Psoas muscle (tissue), 7 donors: ENCODE measurements at regions not wholly inside any gene's neighbourhood (a gene's known extent, or its start where the extent isn't known, plus 50 kb on each side); places are given as distances from the start of the nearest gene placed in this dataset.

Experiments
- ATAC-seq, 4 donors: fragments of 200-7000 bp; cut with Tn5 transposase; one replicate each; pipeline ENCODE4 v1.9.1; 2020; ENCODE audit warnings: moderate library complexity in 3 of 4, mild to moderate bottlenecking in 2 of 4
- DNase-seq, 2 donors: peaks; one replicate each; pipeline ENCODE4 v3.0.0-alpha.2; 2020
- H3K27ac ChIP-seq: fragments of 200-600 bp; one replicate; pipeline ENCODE4 v1.8.0; 2022
- H3K27me3 ChIP-seq, 3 donors: fragments of 200-600 bp in 1 of 3; one replicate each; pipeline versions ENCODE4 v1.6.1 to v1.8.0; 2013 to 2022; ENCODE audit warnings: low read length in 2 of 3, mild to moderate bottlenecking in 2 of 3, moderate library complexity in 1 of 3; ENCODE audit not compliant: insufficient read depth in 3 of 3
- H3K36me3 ChIP-seq, 2 donors: fragments of 200-600 bp in 1 of 2; one replicate each; pipeline versions ENCODE4 v1.6.1 to v1.8.0; 2013 to 2022; ENCODE audit warnings: low read depth in 1 of 2, mild to moderate bottlenecking in 1 of 2, moderate library complexity in 1 of 2; ENCODE audit not compliant: insufficient read depth in 1 of 2
- H3K4me1 ChIP-seq: fragments of 200-600 bp; one replicate; pipeline ENCODE4 v1.8.0; 2022
- H3K4me3 ChIP-seq: fragments of 200-600 bp; one replicate; pipeline ENCODE4 v1.8.0; 2022; ENCODE audit warnings: mild to moderate bottlenecking
- H3K9me3 ChIP-seq: fragments of 200-600 bp; one replicate; pipeline ENCODE4 v1.8.0; 2022
- WGBS, 3 donors: extraction: QIAGEN DNeasy Blood & Tissue Kit; methylation state at CpG; one replicate each; pipeline versions ENCODE4 v1.1.6 to v1.1.7; 2013; 5-methylcytosine and 5-hydroxymethylcytosine counted together
- intact Hi-C, 2 donors: fragments of 100-400 bp; cut with DNase I; formaldehyde crosslinking; loops; one replicate each; pipeline versions ENCODE4 v1.11.0 to v1.14.2; 2022
- TF ChIP-seq, protein P1 (sequence below): fragments of 200-600 bp; IDR thresholded peaks from one replicate; pipeline ENCODE4 v1.8.0; 2022; ENCODE audit warnings: antibody characterized with exemption
- donor health status: healthy with polysubstance abuse.
- donor health status: DM: no; HTN: no; CAD: no; lungs with moderate emphysema.
- donor health status: Bipolar disorder and iron deficiency.
- donor health status: healthy.
- donor health status: DM: yes; HTN: yes; CAD: no.
- donor health status: DM: no; HTN: no; CAD: no.
- donor health status: DM: yes; HTN: yes; CAD: no.

DNA sequence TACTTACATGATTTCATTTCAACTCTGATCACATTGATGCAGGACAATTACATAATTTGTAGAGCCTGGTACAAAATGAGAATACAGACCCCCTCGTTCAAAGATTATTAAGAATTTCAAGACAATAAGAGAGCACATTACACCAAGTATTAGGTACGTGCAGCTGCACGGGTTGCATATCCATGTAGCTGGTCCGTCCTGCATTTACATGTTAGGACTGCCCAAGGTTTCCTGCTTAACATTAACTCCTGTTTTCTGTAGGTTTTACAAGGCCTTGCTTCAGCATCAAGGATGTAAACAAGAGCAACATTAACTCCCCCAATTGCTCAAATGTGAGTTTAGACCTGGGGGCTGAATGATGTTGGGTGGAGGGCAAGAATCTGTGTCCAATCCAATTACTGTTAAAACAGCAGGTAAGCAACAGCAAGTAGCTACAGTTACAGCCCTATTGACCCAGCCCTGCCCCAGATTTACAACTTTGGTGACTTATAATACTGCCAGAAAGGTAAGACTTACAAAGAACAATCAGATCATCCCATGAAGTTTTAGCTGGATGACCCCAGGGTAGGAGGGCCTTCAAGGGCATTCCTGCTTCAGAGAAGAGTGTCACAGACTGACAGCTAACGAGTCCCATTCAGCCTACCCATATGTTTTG, 127.4 kb upstream of the PPP2R3A start:
- Histone ChIP-seq H3K27me3 (no peaks in the 10 kb centered on the region), H3K4me1 (no peaks in the 10 kb centered on the region), H3K36me3 (no peaks in the 10 kb centered on the region), H3K4me3 (no peak overlapping the region), H3K27ac (no peak overlapping the region), H3K9me3 (no peaks in the 10 kb centered on the region)
- ATAC-seq (no peak), DNase-seq (no peak)
- 73 to 82% (median 77%) methylated on average over 5 of the region's 5 CpGs for WGBS, 3 donors
- intact Hi-C loops = no loop called here
- TF ChIP-seq, protein P1, sequence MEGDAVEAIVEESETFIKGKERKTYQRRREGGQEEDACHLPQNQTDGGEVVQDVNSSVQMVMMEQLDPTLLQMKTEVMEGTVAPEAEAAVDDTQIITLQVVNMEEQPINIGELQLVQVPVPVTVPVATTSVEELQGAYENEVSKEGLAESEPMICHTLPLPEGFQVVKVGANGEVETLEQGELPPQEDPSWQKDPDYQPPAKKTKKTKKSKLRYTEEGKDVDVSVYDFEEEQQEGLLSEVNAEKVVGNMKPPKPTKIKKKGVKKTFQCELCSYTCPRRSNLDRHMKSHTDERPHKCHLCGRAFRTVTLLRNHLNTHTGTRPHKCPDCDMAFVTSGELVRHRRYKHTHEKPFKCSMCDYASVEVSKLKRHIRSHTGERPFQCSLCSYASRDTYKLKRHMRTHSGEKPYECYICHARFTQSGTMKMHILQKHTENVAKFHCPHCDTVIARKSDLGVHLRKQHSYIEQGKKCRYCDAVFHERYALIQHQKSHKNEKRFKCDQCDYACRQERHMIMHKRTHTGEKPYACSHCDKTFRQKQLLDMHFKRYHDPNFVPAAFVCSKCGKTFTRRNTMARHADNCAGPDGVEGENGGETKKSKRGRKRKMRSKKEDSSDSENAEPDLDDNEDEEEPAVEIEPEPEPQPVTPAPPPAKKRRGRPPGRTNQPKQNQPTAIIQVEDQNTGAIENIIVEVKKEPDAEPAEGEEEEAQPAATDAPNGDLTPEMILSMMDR = no peak

DNA sequence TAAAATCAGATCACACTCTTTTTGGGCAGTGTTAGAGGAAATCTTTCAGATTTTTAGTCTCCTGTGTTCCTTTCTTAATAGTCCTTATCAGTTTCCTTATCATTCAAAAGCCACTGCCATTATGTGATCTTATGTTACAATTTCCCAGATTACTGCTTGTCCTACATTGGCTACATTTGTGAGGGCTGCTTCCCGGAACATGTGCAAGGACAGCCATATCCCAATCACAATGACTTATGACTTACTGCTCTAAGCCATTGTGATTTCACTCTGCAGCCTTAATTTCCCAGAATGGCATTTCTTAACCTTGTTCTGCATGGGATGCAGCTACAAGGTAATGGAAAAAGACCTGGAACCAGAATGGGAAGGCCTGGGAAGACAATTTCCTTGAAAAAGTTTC, 125.1 kb upstream of the PPP2R3A start:
- Histone ChIP-seq H3K4me1 (no peaks in the 10 kb centered on the region), H3K36me3 (no peaks in the 10 kb centered on the region), H3K4me3 (no peak overlapping the region), H3K27me3 (no peaks in the 10 kb centered on the region), H3K9me3 (no peaks in the 10 kb centered on the region), H3K27ac (no peak overlapping the region)
- ATAC-seq (no peak), DNase-seq (no peak)
- TF ChIP-seq, protein P1 = no peak
- WGBS, 3 donors = 53 to 75% (median 61%) methylated on average over 1 of the region's 1 CpG
- intact Hi-C loops = no loop called here

DNA sequence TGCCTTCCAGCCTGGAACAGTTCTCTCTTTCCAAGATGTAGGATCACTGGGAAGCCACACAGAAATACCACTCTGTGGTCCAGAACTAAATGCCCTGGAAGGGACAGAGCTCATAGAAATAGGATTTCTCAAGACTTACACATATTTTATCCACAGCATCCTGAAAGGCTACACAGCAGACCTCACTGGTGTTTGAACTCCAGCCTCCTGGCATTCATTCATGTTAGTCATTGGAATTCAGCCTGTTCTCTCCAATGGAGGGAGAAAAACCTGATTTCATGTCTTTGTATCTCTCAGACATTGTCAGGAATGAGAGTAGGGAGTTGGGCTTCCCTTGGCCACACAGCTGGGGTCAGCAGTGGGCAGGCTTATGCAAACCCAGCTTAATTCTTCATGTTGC, 121.1 kb upstream of the PPP2R3A start:
- ATAC-seq (no peak), DNase-seq (no peak)
- Histone ChIP-seq H3K27me3 (no peaks in the 10 kb centered on the region), H3K4me1 (no peaks in the 10 kb centered on the region), H3K27ac (no peak overlapping the region), H3K4me3 (no peak overlapping the region), H3K36me3 (no peaks in the 10 kb centered on the region), H3K9me3 (no peaks in the 10 kb centered on the region)
- intact Hi-C loops = no loop called here
- TF ChIP-seq, protein P1 = no peak

DNA sequence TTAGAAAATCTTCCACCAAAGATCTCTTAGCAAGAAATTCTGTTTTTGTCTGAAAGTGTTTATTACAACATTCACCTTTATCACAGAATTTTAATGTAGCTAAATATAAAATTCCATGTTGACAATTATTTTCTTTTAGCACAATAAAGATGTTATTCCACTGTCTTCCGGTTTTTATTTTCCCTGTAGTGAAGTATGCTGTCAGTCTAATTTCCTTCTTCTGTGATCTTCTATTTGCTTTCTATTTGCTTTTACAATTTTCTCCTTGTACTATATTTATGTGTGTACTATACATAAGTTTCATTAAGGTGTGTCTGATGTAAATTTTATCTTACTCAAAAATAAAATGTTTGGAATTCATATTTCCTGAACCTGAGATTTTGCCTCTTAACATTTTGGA, 117.5 kb upstream of the PPP2R3A start:
- no peak for DNase-seq
- intact Hi-C loops = no loop called here
- TF ChIP-seq, protein P1 = no peak
- H3K36me3 ChIP-seq = no peaks in the 10 kb centered on the region
- no peaks in the 10 kb centered on the region for H3K27me3 ChIP-seq
- no peaks in the 10 kb centered on the region for H3K4me1 ChIP-seq
- ATAC-seq = no peak
- H3K9me3 ChIP-seq = no peaks in the 10 kb centered on the region
- no peak overlapping the region for H3K27ac ChIP-seq
- H3K4me3 ChIP-seq = no peak overlapping the region
- 92 to 98% (median 95%) methylated on average over 1 of the region's 1 CpG for WGBS, 3 donors

DNA sequence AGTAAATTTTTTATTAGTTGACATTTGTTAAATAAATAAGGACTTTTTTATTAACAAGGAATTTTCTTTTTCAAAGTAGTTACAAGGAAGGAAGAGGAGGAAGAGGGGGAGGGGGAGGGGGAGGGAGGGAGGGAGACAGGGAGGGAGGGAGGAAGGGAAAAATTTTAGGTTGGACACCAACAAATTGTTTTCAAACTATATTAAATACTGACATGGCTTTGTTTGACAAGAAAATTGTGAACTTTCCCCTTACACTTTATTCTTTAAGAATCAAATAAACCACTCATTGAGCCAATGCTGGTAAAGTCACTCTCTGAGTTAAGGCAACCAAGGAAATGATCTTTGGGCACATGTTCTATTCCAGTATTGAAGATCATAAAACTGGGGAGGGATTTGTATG, 115.7 kb upstream of the PPP2R3A start:
- ATAC-seq = no peak
- Histone ChIP-seq H3K9me3 (no peaks in the 10 kb centered on the region), H3K27ac (no peak overlapping the region), H3K36me3 (no peaks in the 10 kb centered on the region), H3K27me3 (peaks cover 0 to 2% (median 0%) of the 10 kb centered on the region in 3 donors), H3K4me1 (no peaks in the 10 kb centered on the region), H3K4me3 (no peak overlapping the region)
- TF ChIP-seq, protein P1 = no peak
- intact Hi-C loops = no loop called here
- no peak for DNase-seq
